OCI-LY7 (cell line): ENCODE measurements at regions not wholly inside any gene's neighbourhood (a gene's known extent, or its start where the extent isn't known, plus 50 kb on each side); places are given as distances from the start of the nearest gene placed in this dataset.

ENCODE experiments used
- BruUV-seq: library from RNA; stranded (reverse); fragments of 400-500 nt; replicated peaks from 2 replicates; lab custom pipeline; 2021; lab: Mats Ljungman, UMichigan
- CTCF ChIA-PET: fragments of 300-600 bp; sonication (Branson Sonifier 250); formaldehyde crosslinking; loops from one replicate; lab custom pipeline; 2022; ENCODE audit warnings: antibody characterized with exemption; ENCODE audit not compliant: unreplicated experiment; lab: Charles Lee
- POLR2A ChIA-PET: fragments of 300-600 bp; sonication (Branson Sonifier 250); formaldehyde crosslinking; loops from one replicate; lab custom pipeline; 2022; ENCODE audit warnings: antibody characterized with exemption; lab: Charles Lee
- DNase-seq: peaks from one replicate; pipeline ENCODE4 v3.0.0-alpha.2; 2015; ENCODE audit warnings: low spot score
- H2AFZ ChIP-seq: fragments of 200-600 bp; sonication (generic), shearing (Covaris generic); 2 replicates; pipeline ENCODE4 v1.6.1; 2014; ENCODE audit warnings: mild to moderate bottlenecking, antibody characterized with exemption, low read length, moderate library complexity
- H3K27ac ChIP-seq: fragments of 200-600 bp; sonication (generic); 2 replicates; pipeline ENCODE4 v1.5.1; 2014; ENCODE audit warnings: mixed run types, low read depth, mild to moderate bottlenecking, moderate library complexity, low read length, inconsistent platforms; ENCODE audit not compliant: poor library complexity, severe bottlenecking
- H3K36me3 ChIP-seq: fragments of 200-600 bp; sonication (generic); 2 replicates; pipeline ENCODE4 v1.6.1; 2014; ENCODE audit warnings: mild to moderate bottlenecking, antibody characterized with exemption, low read length, moderate library complexity, mixed read lengths; ENCODE audit not compliant: insufficient read depth
- H3K4me1 ChIP-seq: fragments of 200-600 bp; sonication (generic); 2 replicates; pipeline ENCODE4 v1.5.1; 2014; ENCODE audit warnings: mild to moderate bottlenecking, low read length; ENCODE audit not compliant: insufficient read depth, poor library complexity, severe bottlenecking
- H3K4me2 ChIP-seq: fragments of 200-600 bp; sonication (generic); 2 replicates; pipeline ENCODE4 v1.6.1; 2014; ENCODE audit warnings: mild to moderate bottlenecking, low read length
- H3K4me3 ChIP-seq: fragments of 200-600 bp; sonication (generic); 2 replicates; pipeline ENCODE4 v1.5.1; 2014; ENCODE audit warnings: mild to moderate bottlenecking, low read depth, low read length; ENCODE audit not compliant: poor library complexity, severe bottlenecking
- H3K79me2 ChIP-seq: fragments of 200-600 bp; sonication (generic); 2 replicates; pipeline ENCODE4 v1.6.1; 2016; ENCODE audit warnings: low read depth, mild to moderate bottlenecking, low read length, moderate library complexity, mixed read lengths; ENCODE audit not compliant: insufficient read depth
- H3K9me2 ChIP-seq: fragments of 200-600 bp; sonication (generic); 2 replicates; pipeline ENCODE4 v1.6.1; 2016; ENCODE audit warnings: mild to moderate bottlenecking, low read length, mixed read lengths; ENCODE audit not compliant: insufficient read depth
- H3K9me3 ChIP-seq: fragments of 200-600 bp; sonication (generic); 2 replicates; pipeline ENCODE4 v1.6.1; 2014; ENCODE audit warnings: mild to moderate bottlenecking, mixed run types, low read length, mixed read lengths
- H4K20me1 ChIP-seq: fragments of 200-600 bp; sonication (generic); 2 replicates; pipeline ENCODE4 v1.6.1; 2014; ENCODE audit warnings: mild to moderate bottlenecking, antibody characterized with exemption, low read length, moderate library complexity, mixed read lengths; ENCODE audit not compliant: insufficient read depth
- EZH2phosphoT487 ChIP-seq: fragments of 200-600 bp; sonication (generic); IDR thresholded peaks from 2 replicates; pipeline ENCODE4 v1.6.1; 2018; ENCODE audit warnings: low read depth, borderline replicate concordance, mild to moderate bottlenecking, mixed run types, antibody characterized with exemption, low read length, moderate library complexity, mixed read lengths
- intact Hi-C: fragments of 100-400 bp; cut with micrococcal nuclease; formaldehyde crosslinking; loops from one replicate; pipeline ENCODE4 v1.10.0; 2022; ENCODE audit not compliant: unreplicated experiment
- TF ChIP-seq, protein P1 (sequence below): fragments of 200-600 bp; sonication (generic); conservative IDR thresholded peaks from 2 replicates; pipeline ENCODE4 v1.5.1; 2014; ENCODE audit warnings: mild to moderate bottlenecking, antibody characterized with exemption, low read length, moderate library complexity, mixed read lengths

DNA sequence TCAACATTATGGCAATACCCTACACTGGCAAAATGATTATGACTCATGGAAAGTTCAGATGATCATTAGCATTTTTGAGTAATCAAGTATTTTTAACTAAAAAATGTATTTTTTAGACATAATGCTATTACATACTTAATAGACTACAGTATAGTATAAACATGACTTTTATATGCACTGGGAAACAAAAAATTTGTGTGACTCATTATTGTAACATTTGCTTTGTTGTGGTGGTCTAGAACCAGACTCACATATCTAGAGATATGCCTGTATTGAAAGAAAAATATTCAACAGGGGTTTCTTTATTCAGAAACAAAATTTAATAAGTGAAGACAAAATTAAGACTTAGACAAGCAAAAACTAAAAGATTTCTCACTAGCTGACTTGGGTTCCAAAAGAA, 385.3 kb upstream of the RIOK2 start:
- H3K79me2 ChIP-seq, result no peaks in the 10 kb centered on the region
- H2AFZ ChIP-seq, result no peak overlapping the region
- ChIA-PET CTCF (no interaction called here), POLR2A (no interaction called here)
- no peak overlapping the region for H3K27ac ChIP-seq
- DNase-seq, result no peak
- BruUV-seq, result no TSS peak
- H3K4me3 ChIP-seq, result no peak overlapping the region
- no peak overlapping the region for H3K4me2 ChIP-seq
- H3K4me1 ChIP-seq, result no peaks in the 10 kb centered on the region
- H4K20me1 ChIP-seq, result no peaks in the 10 kb centered on the region
- TF ChIP-seq EZH2phosphoT487, result no peak
- TF ChIP-seq, protein P1, sequence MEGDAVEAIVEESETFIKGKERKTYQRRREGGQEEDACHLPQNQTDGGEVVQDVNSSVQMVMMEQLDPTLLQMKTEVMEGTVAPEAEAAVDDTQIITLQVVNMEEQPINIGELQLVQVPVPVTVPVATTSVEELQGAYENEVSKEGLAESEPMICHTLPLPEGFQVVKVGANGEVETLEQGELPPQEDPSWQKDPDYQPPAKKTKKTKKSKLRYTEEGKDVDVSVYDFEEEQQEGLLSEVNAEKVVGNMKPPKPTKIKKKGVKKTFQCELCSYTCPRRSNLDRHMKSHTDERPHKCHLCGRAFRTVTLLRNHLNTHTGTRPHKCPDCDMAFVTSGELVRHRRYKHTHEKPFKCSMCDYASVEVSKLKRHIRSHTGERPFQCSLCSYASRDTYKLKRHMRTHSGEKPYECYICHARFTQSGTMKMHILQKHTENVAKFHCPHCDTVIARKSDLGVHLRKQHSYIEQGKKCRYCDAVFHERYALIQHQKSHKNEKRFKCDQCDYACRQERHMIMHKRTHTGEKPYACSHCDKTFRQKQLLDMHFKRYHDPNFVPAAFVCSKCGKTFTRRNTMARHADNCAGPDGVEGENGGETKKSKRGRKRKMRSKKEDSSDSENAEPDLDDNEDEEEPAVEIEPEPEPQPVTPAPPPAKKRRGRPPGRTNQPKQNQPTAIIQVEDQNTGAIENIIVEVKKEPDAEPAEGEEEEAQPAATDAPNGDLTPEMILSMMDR, result no peak
- no peaks in the 10 kb centered on the region for H3K9me3 ChIP-seq
- H3K9me2 ChIP-seq, result no peaks in the 10 kb centered on the region
- intact Hi-C loops, result no loop called here
- H3K36me3 ChIP-seq, result no peaks in the 10 kb centered on the region

DNA sequence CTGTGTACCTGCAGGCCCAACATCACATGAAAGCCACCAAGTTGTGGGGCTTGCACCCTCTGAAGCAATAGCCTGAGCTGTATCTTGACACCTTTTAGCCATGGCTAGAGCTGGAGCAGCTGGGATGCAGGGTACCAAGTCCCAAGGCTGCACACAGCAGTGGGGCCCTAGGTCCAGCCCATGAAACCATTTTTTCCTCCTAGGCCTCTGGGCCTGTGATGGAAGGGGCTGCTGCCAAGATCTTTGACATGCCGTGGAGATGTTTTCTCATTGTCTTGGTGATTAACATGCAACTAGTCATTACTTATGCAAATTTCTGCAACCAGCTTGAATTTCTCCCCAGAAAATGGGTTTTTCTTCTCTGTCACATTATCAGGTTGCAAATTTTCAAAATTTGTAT, 387.2 kb upstream of the RIOK2 start:
- intact Hi-C loops, result no loop called here
- H3K4me2 ChIP-seq, result no peak overlapping the region
- no peak for DNase-seq
- H4K20me1 ChIP-seq, result no peaks in the 10 kb centered on the region
- no peaks in the 10 kb centered on the region for H3K9me3 ChIP-seq
- TF ChIP-seq, protein P1, result no peak
- TF ChIP-seq EZH2phosphoT487, result no peak
- no peak overlapping the region for H2AFZ ChIP-seq
- H3K27ac ChIP-seq, result no peak overlapping the region
- ChIA-PET CTCF (no interaction called here), POLR2A (no interaction called here)
- no peaks in the 10 kb centered on the region for H3K36me3 ChIP-seq
- H3K79me2 ChIP-seq, result no peaks in the 10 kb centered on the region
- no peaks in the 10 kb centered on the region for H3K4me1 ChIP-seq
- no peaks in the 10 kb centered on the region for H3K9me2 ChIP-seq
- BruUV-seq, result no TSS peak
- H3K4me3 ChIP-seq, result no peak overlapping the region

DNA sequence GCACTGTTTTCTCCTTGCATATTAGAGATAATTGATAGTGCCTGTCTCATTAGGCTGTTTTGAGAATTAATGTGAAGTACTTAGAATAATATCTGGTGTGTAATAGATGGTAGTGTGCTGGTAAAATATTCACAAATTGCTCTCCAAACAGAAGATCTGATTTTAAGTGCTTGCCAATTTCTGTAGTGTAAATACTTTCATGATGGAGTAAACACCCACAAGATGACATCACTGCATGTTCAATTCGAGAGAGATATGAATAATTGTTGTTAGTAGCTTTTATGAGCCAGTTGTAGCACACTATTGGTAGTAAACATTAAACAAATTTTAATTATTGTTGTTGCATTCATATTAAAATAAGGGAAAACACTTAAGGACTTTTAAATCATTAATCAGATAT, 392.3 kb upstream of the RIOK2 start:
- no peaks in the 10 kb centered on the region for H3K4me1 ChIP-seq
- ChIA-PET POLR2A (interaction anchor here (1.1 kb wide), 1 partner anchor 1256 kb away, joined by 3 read pairs; no protein-coding TSS in a partner anchor), CTCF (no interaction called here)
- H3K36me3 ChIP-seq, result no peaks in the 10 kb centered on the region
- no peaks in the 10 kb centered on the region for H3K79me2 ChIP-seq
- TF ChIP-seq, protein P1, result no peak
- no peak for TF ChIP-seq EZH2phosphoT487
- H3K27ac ChIP-seq, result no peak overlapping the region
- no peak overlapping the region for H3K4me3 ChIP-seq
- no peaks in the 10 kb centered on the region for H3K9me3 ChIP-seq
- H4K20me1 ChIP-seq, result no peaks in the 10 kb centered on the region
- H3K4me2 ChIP-seq, result no peak overlapping the region
- no peak overlapping the region for H2AFZ ChIP-seq
- no peak for DNase-seq
- BruUV-seq, result no TSS peak
- intact Hi-C loops, result no loop called here
- no peaks in the 10 kb centered on the region for H3K9me2 ChIP-seq
